Sigmoid colon (tissue), 4 donors: ENCODE measurements at regions not wholly inside any gene's neighbourhood (a gene's known extent, or its start where the extent isn't known, plus 50 kb on each side); places are given as distances from the start of the nearest gene placed in this dataset.

Experiments used
- CTCF ChIP-seq, 4 experiments: fragments of 450-650 bp in 3 of 4; fragments of 200-600 bp in 1 of 4; IDR thresholded peaks; one replicate each; pipeline ENCODE4 v1.5.1; 2016 to 2019; ENCODE audit warnings: antibody characterized with exemption in 4 of 4, mild to moderate bottlenecking in 3 of 4, moderate library complexity in 2 of 4
- POLR2AphosphoS5 ChIP-seq, 4 donors: sonication (generic); formaldehyde crosslinking; IDR thresholded peaks; one replicate each; pipeline ENCODE4 v1.6.1; 2017; ENCODE audit warnings: antibody characterized with exemption in 4 of 4

DNA sequence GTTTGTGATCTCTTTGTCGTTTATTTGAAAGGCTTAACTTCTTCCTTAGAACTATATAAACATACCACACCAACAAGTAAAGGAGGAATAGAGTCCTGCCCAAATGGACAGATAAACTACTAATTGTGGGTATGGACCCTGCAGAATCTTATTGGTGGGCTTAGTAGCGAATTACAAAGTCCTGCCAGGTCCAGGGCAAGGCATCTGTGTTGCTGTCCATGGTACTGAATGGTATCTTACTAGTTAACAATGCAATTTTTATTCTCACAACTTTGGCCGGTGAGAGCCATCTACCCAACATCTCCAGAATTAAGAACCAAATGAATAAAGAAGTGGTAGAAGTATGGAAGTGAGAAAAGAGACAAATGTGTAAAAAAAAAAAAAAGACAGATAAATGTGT, 1782.4 kb upstream of the WWC1 start:
- TF ChIP-seq POLR2AphosphoS5 (IDR thresholded peaks at IDR 0.05) (no peak), CTCF (IDR thresholded peaks at IDR 0.05) (no peak)
